Neural cell (in vitro differentiated cells): ENCODE measurements at regions not wholly inside any gene's neighbourhood (a gene's known extent, or its start where the extent isn't known, plus 50 kb on each side); places are given as distances from the start of the nearest gene placed in this dataset.

Source experiments
- TF ChIP-seq, protein P1 (sequence below): fragments of 450-650 bp; IDR thresholded peaks from 2 replicates; pipeline ENCODE4 v1.5.1; 2014; ENCODE audit warnings: antibody characterized with exemption, mild to moderate bottlenecking, moderate library complexity; ENCODE audit not compliant: poor library complexity, severe bottlenecking
- TF ChIP-seq, protein P2 (sequence below): IDR thresholded peaks from 2 replicates; pipeline ENCODE4 v1.6.1; 2012; ENCODE audit warnings: borderline replicate concordance

DNA sequence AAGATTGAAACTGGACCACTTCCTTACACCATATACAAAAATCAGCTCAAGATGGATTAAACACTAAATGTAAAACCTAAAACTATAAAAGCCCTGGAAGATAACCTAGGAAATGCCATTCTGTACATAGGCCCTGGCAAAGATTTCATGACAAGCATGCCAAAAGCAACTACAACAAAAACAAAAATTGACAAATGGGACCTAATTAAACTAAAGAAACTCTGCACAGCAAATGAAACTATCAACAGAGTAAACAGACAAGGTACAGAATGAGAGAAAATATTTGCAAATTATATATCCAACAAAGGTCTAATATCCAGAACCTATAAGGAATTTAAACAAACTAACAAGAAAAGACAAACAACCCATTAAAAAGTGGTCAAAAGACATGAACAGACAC is 173.1 kb upstream of the CCDC54 start:
- TF ChIP-seq, protein P1, sequence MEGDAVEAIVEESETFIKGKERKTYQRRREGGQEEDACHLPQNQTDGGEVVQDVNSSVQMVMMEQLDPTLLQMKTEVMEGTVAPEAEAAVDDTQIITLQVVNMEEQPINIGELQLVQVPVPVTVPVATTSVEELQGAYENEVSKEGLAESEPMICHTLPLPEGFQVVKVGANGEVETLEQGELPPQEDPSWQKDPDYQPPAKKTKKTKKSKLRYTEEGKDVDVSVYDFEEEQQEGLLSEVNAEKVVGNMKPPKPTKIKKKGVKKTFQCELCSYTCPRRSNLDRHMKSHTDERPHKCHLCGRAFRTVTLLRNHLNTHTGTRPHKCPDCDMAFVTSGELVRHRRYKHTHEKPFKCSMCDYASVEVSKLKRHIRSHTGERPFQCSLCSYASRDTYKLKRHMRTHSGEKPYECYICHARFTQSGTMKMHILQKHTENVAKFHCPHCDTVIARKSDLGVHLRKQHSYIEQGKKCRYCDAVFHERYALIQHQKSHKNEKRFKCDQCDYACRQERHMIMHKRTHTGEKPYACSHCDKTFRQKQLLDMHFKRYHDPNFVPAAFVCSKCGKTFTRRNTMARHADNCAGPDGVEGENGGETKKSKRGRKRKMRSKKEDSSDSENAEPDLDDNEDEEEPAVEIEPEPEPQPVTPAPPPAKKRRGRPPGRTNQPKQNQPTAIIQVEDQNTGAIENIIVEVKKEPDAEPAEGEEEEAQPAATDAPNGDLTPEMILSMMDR = no peak
- TF ChIP-seq, protein P2, sequence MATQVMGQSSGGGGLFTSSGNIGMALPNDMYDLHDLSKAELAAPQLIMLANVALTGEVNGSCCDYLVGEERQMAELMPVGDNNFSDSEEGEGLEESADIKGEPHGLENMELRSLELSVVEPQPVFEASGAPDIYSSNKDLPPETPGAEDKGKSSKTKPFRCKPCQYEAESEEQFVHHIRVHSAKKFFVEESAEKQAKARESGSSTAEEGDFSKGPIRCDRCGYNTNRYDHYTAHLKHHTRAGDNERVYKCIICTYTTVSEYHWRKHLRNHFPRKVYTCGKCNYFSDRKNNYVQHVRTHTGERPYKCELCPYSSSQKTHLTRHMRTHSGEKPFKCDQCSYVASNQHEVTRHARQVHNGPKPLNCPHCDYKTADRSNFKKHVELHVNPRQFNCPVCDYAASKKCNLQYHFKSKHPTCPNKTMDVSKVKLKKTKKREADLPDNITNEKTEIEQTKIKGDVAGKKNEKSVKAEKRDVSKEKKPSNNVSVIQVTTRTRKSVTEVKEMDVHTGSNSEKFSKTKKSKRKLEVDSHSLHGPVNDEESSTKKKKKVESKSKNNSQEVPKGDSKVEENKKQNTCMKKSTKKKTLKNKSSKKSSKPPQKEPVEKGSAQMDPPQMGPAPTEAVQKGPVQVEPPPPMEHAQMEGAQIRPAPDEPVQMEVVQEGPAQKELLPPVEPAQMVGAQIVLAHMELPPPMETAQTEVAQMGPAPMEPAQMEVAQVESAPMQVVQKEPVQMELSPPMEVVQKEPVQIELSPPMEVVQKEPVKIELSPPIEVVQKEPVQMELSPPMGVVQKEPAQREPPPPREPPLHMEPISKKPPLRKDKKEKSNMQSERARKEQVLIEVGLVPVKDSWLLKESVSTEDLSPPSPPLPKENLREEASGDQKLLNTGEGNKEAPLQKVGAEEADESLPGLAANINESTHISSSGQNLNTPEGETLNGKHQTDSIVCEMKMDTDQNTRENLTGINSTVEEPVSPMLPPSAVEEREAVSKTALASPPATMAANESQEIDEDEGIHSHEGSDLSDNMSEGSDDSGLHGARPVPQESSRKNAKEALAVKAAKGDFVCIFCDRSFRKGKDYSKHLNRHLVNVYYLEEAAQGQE = no peak
